H9 (cell line): ENCODE measurements at regions not wholly inside any gene's neighbourhood (a gene's known extent, or its start where the extent isn't known, plus 50 kb on each side); places are given as distances from the start of the nearest gene placed in this dataset.

ENCODE experiments used
- DNase-seq: peaks from one replicate; pipeline ENCODE4 v3.0.0-alpha.2; 2017
- H2AFZ ChIP-seq: one replicate; pipeline ENCODE4 v1.6.1; 2013; ENCODE audit warnings: mild to moderate bottlenecking, low read length, control low read depth, moderate library complexity
- H2AK5ac ChIP-seq: 2 replicates; pipeline ENCODE4 v1.6.1; 2013; ENCODE audit warnings: low read length, control low read depth, mixed read lengths; ENCODE audit not compliant: insufficient read length
- H2BK120ac ChIP-seq: one replicate; pipeline ENCODE4 v1.6.1; 2013; ENCODE audit warnings: low read depth, mild to moderate bottlenecking, low read length, control low read depth, inconsistent platforms; ENCODE audit not compliant: poor library complexity, severe bottlenecking
- H2BK12ac ChIP-seq: 2 replicates; pipeline ENCODE4 v1.6.1; 2013; ENCODE audit warnings: low read length, control low read depth, mixed read lengths, low read depth; ENCODE audit not compliant: insufficient read length
- H2BK15ac ChIP-seq: 2 replicates; pipeline ENCODE4 v1.6.1; 2013; ENCODE audit warnings: low read depth, low read length, control low read depth
- H2BK20ac ChIP-seq: one replicate; pipeline ENCODE4 v1.6.1; 2013; ENCODE audit warnings: low read depth, mild to moderate bottlenecking, low read length, control low read depth, inconsistent platforms; ENCODE audit not compliant: poor library complexity, severe bottlenecking
- H2BK5ac ChIP-seq: 2 replicates; pipeline ENCODE4 v1.6.1; 2013; ENCODE audit warnings: low read length, control low read depth, mixed read lengths; ENCODE audit not compliant: insufficient read length
- H3K14ac ChIP-seq: 2 replicates; pipeline ENCODE4 v1.6.1; 2013; ENCODE audit warnings: low read length, control low read depth; ENCODE audit not compliant: insufficient read depth
- H3K18ac ChIP-seq: 2 replicates; pipeline ENCODE4 v1.6.1; 2013; ENCODE audit warnings: low read depth, mild to moderate bottlenecking, mixed read lengths, low read length, control low read depth; ENCODE audit not compliant: insufficient read length
- H3K23ac ChIP-seq: 2 replicates; pipeline ENCODE4 v1.6.1; 2013; ENCODE audit warnings: low read length, control low read depth, mixed read lengths, low read depth; ENCODE audit not compliant: insufficient read length
- H3K23me2 ChIP-seq: 2 replicates; pipeline ENCODE4 v1.6.1; 2013; ENCODE audit warnings: low read depth, mild to moderate bottlenecking, mixed read lengths, low read length, control low read depth; ENCODE audit not compliant: insufficient read length, poor library complexity, severe bottlenecking
- H3K27ac ChIP-seq: 2 replicates; pipeline ENCODE4 v1.5.1; 2013; ENCODE audit warnings: low read length, control low read depth, mixed read lengths, low read depth; ENCODE audit not compliant: insufficient read length
- H3K27me3 ChIP-seq: 2 replicates; pipeline ENCODE4 v1.6.1; 2013; ENCODE audit warnings: low read length, control low read depth, inconsistent platforms; ENCODE audit not compliant: insufficient read depth
- H3K4ac ChIP-seq: 2 replicates; pipeline ENCODE4 v1.6.1; 2013; ENCODE audit warnings: low read depth, mild to moderate bottlenecking, control low read depth, inconsistent platforms, low read length, moderate library complexity
- H3K4me1 ChIP-seq: 2 replicates; pipeline ENCODE4 v1.6.1; 2013; ENCODE audit warnings: low read length, control low read depth, inconsistent platforms; ENCODE audit not compliant: insufficient read depth
- H3K4me2 ChIP-seq: 2 replicates; pipeline ENCODE4 v1.6.1; 2013; ENCODE audit warnings: low read length, control low read depth, mixed read lengths; ENCODE audit not compliant: insufficient read length, insufficient read depth
- H3K56ac ChIP-seq: 2 replicates; pipeline ENCODE4 v1.6.1; 2013; ENCODE audit warnings: low read depth, mild to moderate bottlenecking, mixed read lengths, low read length, control low read depth; ENCODE audit not compliant: insufficient read length
- H3K79me1 ChIP-seq: 2 replicates; pipeline ENCODE4 v1.6.1; 2013; ENCODE audit warnings: low read depth, mild to moderate bottlenecking, moderate library complexity, low read length, control low read depth, inconsistent platforms; ENCODE audit not compliant: insufficient read depth, poor library complexity, severe bottlenecking
- H3K79me2 ChIP-seq: 2 replicates; pipeline ENCODE4 v1.6.1; 2013; ENCODE audit warnings: low read length, control low read depth, inconsistent platforms; ENCODE audit not compliant: insufficient read depth
- H3K9ac ChIP-seq: 2 replicates; pipeline ENCODE4 v1.6.1; 2013; ENCODE audit warnings: low read length, control low read depth, mixed read lengths; ENCODE audit not compliant: insufficient read length; ENCODE audit errors: extremely low read depth
- H3K9me3 ChIP-seq: one replicate; pipeline ENCODE4 v1.6.1; 2013; ENCODE audit warnings: low read depth, low read length, inconsistent platforms; ENCODE audit not compliant: control insufficient read depth
- H3T11ph ChIP-seq: one replicate; pipeline ENCODE4 v1.6.1; 2013; ENCODE audit warnings: mild to moderate bottlenecking, low read length, control low read depth, inconsistent platforms
- H4K20me1 ChIP-seq: one replicate; pipeline ENCODE4 v1.6.1; 2013; ENCODE audit not compliant: control insufficient read depth, insufficient read length, insufficient read depth
- H4K5ac ChIP-seq: 2 replicates; pipeline ENCODE4 v1.6.1; 2013; ENCODE audit warnings: low read depth, mild to moderate bottlenecking, mixed read lengths, low read length, control low read depth; ENCODE audit not compliant: insufficient read length
- H4K8ac ChIP-seq: replicated peaks from 2 replicates; pipeline ENCODE4 v1.6.1; 2013; ENCODE audit warnings: low read length, control low read depth, mixed read lengths, low read depth; ENCODE audit not compliant: insufficient read length
- H4K91ac ChIP-seq: 2 replicates; pipeline ENCODE4 v1.6.1; 2013; ENCODE audit warnings: low read depth, mild to moderate bottlenecking, moderate library complexity, mixed read lengths, low read length, control low read depth; ENCODE audit not compliant: insufficient read length
- H3K27ac Mint-ChIP-seq, 3 experiments: 2 replicates in 2 of 3; 3 replicates in 1 of 3; pipeline ENCODE4 v1.8.0; 2020 to 2021; ENCODE audit warnings: mixed read lengths in 3 of 3, mild to moderate bottlenecking in 1 of 3, moderate library complexity in 1 of 3
- H3K27me3 Mint-ChIP-seq: 2 replicates; pipeline ENCODE4 v1.8.0; 2021; ENCODE audit warnings: low read depth, mild to moderate bottlenecking, moderate library complexity, mixed read lengths
- H3K36me3 Mint-ChIP-seq, 3 experiments: 2 replicates in 2 of 3; 3 replicates in 1 of 3; pipeline ENCODE4 v1.8.0; 2020 to 2021; ENCODE audit warnings: low read depth in 3 of 3, mixed read lengths in 3 of 3; ENCODE audit not compliant: insufficient read depth in 1 of 3
- H3K4me1 Mint-ChIP-seq, 2 experiments: 2 replicates each; pipeline ENCODE4 v1.8.0; 2020; ENCODE audit warnings: mixed read lengths in 2 of 2
- H3K4me3 Mint-ChIP-seq, 2 experiments: 2 replicates in 1 of 2; 3 replicates in 1 of 2; pipeline ENCODE4 v1.8.0; 2020 to 2021; ENCODE audit warnings: mild to moderate bottlenecking in 2 of 2, mixed read lengths in 2 of 2, moderate library complexity in 1 of 2
- H3K9me3 Mint-ChIP-seq, 2 experiments: 2 replicates in 1 of 2; 3 replicates in 1 of 2; pipeline ENCODE4 v1.8.0; 2020; ENCODE audit warnings: mild to moderate bottlenecking in 2 of 2, mixed read lengths in 2 of 2, moderate library complexity in 1 of 2
- WGBS: extraction: QIAGEN DNeasy Blood & Tissue Kit; methylation state at CpG from one replicate; pipeline ENCODE4 v1.1.7; 2013; ENCODE audit warnings: missing lambda C conversion rate, low lambda C conversion rate, mixed read lengths; ENCODE audit not compliant: insufficient read length; ENCODE audit errors: extremely low coverage; 5-methylcytosine and 5-hydroxymethylcytosine counted together
- TF ChIP-seq, protein P1 (sequence below): fragments of 200-600 bp; sonication (generic); conservative IDR thresholded peaks from 3 replicates; pipeline ENCODE4 v1.8.0; 2021; ENCODE audit warnings: antibody characterized with exemption, mild to moderate bottlenecking

DNA sequence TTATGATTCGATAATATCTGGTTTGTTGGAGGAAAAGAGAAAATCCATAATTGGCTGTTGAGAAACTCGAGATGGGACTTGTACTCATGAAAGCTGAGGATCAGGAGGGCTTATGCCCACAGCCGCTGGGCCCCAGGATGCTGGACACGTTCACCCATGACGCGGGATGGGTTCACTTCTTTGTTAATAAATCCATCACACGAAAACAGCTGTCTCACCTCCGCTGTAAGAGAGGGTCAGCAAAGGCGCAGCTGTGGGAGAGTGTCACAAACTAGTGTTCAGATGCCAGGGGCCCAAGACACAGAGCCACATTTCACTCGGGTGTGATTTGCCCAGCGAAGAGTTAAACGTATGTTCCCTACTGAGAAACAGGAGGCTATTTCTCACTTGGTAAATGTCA lies 315.1 kb downstream of the THBS2 start:
- Histone ChIP-seq H3K79me2 (no peaks in the 10 kb centered on the region), H2AFZ (no peak overlapping the region), H3K4me2 (no peak overlapping the region), H3K9me3 (no peaks in the 10 kb centered on the region), H3K27ac (no peak overlapping the region), H3K23ac (no peak overlapping the region), H3K27me3 (no peaks in the 10 kb centered on the region), H4K20me1 (no peaks in the 10 kb centered on the region), H3K4ac (no peak overlapping the region), H3K23me2 (no peaks in the 10 kb centered on the region), H4K8ac (no peak overlapping the region), H2BK120ac (no peak overlapping the region), H2BK20ac (no peak overlapping the region), H4K91ac (no peak overlapping the region), H2BK5ac (no peak overlapping the region), H3K9ac (no peak overlapping the region), H3K18ac (no peak overlapping the region), H3K14ac (no peak overlapping the region; the same call in 1 of the 2 replicates), H4K5ac (no peak overlapping the region), H3T11ph (no peak overlapping the region), H2BK12ac (no peak overlapping the region), H3K4me1 (no peaks in the 10 kb centered on the region), H3K79me1 (no peaks in the 10 kb centered on the region), H2AK5ac (no peak overlapping the region), H2BK15ac (no peak overlapping the region), H3K56ac (no peak overlapping the region)
- H3K4me3 Mint-ChIP-seq = no peak overlapping the region
- H3K4me1 Mint-ChIP-seq = no peaks in the 10 kb centered on the region
- WGBS = no CpG with 5 or more reads among the region's 12 CpGs
- peaks cover 3% of the 10 kb centered on the region; the same call in 1 of the 2 replicates for H3K27me3 Mint-ChIP-seq
- no peak for DNase-seq
- H3K9me3 Mint-ChIP-seq = peaks cover 4 to 5% of the 10 kb centered on the region in 2 experiments; a peak in 4 of 5 replicates
- no peak overlapping the region for H3K27ac Mint-ChIP-seq
- H3K36me3 Mint-ChIP-seq = no peaks in the 10 kb centered on the region; a peak in 1 of 7 replicates
- TF ChIP-seq, protein P1, sequence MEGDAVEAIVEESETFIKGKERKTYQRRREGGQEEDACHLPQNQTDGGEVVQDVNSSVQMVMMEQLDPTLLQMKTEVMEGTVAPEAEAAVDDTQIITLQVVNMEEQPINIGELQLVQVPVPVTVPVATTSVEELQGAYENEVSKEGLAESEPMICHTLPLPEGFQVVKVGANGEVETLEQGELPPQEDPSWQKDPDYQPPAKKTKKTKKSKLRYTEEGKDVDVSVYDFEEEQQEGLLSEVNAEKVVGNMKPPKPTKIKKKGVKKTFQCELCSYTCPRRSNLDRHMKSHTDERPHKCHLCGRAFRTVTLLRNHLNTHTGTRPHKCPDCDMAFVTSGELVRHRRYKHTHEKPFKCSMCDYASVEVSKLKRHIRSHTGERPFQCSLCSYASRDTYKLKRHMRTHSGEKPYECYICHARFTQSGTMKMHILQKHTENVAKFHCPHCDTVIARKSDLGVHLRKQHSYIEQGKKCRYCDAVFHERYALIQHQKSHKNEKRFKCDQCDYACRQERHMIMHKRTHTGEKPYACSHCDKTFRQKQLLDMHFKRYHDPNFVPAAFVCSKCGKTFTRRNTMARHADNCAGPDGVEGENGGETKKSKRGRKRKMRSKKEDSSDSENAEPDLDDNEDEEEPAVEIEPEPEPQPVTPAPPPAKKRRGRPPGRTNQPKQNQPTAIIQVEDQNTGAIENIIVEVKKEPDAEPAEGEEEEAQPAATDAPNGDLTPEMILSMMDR = no peak
